ENCODE measurements at regions not wholly inside any gene's neighbourhood (a gene's known extent, or its start where the extent isn't known, plus 50 kb on each side); places are given as distances from the start of the nearest gene placed in this dataset.

DNA sequence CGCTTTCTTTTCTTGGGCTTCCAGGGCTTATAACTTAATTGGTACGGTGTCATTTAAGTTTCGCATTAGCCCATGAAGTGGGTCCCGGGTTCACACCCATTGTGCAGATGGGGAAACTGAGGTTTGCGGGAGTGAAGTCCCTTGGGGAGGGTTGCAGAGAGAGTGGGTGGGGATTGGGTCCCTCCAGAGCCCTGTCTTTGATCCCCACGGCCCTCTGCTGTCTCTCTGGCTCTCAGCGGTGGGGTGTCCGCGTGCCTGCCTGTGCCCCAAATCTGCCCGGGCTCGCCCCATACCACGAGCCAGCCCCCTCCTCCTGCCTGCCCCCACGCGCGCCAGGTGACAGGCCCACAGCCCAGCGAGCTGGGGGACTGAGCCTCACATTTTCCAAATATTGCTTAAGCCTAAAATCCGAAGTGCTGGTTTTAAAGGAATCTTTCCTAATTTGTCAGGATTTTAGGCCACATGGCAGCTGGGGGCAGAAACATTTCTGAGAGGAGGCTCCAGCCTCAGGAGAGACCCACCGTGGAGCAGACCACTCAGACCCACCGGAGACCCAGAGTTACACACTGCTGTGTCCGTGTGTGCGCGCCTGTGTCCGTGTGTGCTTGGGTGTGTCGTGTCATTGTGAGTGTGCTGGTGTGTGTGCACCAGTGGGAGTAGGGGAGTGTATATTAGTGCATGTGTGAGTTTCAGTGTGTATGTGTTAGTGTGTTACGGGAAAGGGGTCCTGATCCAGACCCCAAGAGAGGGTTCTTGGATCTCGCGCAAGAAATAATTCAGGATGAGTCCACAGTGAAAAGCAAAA is 159.5 kb upstream of the IER5L start:
- DNase-seq: no peak

GRCh38 chr9:129336601-129337331 is 158.7 kb upstream of the IER5L start:
- DNase-seq: peak; percentile 39 to 42

DNA sequence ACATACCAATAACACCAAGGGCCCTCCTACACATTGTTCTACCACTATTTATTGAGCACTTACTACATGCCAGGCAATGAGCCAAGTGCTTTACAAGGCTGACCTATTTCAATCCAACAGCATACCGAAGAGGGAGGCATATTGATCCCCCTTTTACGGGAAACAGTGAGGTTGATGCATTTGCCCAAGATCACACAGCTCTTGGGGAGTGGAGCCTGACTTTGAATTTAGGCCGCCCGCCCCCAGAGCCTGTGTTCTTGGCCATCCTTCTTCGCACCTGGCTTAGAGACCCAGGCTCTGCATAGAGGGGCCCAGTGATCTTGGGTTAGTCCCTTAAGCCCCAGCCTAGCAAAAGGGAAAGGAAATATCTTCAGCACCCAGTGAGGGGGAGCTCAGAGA is 158.1 kb upstream of the IER5L start:
- no peak for DNase-seq

- DNase-seq: no peak
Measured at GRCh38 chr9:129335464-129336129, 157.5 kb upstream of the IER5L start.

GRCh38 chr9:129334105-129334935 is 156.3 kb upstream of the IER5L start:
- DNase-seq: peak; percentile 33 to 37

- DNase-seq: no peak
Measured at GRCh38 chr9:129333617-129334104, 155.6 kb upstream of the IER5L start.

DNA sequence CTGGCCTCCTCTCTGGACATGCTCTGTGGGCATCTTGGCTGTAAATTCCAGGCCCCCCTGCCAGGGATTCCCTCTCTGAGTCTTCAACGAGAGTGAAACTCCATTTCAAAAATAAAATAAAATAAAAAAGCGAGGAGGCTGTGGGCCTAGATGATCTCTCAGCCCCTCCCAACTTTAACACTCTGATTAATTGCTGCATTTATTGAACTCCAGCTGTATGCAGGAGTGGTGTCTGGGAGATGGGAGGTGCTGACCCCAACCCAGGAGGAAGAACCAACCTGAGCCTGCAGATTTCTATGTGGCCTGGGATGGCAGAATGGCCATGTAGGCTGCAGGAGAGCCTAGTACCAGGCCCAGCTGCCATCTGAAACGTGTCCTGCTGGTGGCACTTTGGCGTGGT is 154.5 kb upstream of the IER5L start:
- DNase-seq: no peak

DNA sequence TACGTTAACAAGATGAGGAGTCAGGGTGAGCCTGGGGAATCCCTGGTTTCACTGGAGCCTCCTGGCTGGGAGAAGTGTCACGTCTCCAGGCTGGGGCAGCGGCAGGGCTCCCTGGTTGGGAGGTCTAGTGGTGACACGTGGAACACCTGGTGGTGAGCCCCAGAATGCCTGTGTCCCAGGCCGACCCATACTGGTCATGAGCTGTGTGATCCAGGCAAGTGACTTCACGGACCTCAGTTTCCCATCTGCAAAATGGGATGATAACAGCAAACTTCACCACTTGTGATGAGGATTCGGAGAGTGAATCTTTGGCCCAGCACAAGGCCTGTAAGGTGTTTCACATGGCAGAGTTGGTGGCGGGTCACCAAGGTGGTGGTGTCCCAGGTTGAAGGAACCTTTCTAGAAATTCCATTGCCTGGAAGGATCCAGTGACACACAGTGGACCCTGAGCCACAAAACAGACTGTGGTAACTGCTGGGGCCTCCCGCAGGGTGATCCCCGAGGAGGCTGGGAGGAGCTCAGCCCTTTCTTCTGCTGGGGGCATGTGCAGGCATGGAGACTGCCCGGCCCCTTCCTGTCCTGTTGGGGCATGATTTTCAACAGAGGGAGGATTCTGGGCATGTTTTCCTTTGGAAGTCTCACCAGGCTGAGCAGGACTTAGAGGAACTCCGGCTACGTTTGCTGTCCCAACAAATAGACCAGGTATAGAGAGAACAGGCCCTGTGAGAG is 153.9 kb upstream of the IER5L start:
- DNase-seq: no peak

GRCh38 chr9:129331493-129331765 is 153.4 kb upstream of the IER5L start:
- DNase-seq: no peak

- DNase-seq: no peak
Measured at GRCh38 chr9:129330711-129331492, 152.8 kb upstream of the IER5L start.

GRCh38 chr9:129328355-129329042 is 150.4 kb upstream of the IER5L start:
- peak in 1 of 2 donors; percentile 48 for DNase-seq

DNA sequence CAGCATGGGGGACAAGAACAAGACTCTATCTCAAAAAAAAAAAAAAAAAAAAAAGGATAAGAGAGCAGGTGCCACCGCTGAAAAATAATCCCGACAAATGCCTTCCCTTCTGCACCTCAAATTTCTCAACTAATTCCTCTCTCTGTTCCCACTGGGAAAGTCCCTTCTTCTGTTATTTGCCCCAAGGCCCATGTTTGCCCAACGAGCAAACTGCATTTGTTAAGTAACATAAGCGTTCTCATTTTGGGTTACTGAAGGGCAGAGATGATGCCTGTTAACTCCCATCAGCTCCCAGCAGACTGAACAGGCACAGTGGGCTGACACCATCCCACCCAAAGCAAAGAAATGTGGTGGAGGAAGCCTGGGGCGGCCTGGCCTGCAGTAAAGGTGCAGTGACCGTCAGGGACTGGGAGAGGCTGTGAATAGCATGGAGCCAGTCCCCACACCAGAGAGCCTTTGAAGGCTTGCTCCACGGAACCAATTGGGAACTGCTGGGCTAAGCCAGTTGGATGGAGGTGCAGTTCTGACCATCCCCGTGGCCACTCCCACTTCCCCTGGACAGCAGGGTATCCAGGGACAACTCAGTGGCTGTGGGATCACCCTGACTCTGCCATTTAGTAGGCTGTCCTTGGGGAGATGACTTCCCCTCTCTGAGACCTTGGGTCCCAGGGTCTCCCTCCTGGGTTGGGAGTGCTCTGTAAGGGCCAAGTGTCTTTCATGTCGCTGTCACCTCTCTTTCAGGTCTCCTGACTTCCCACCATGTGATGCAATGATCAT is 149.7 kb upstream of the IER5L start:
- DNase-seq: no peak

GRCh38 chr9:129326061-129327005 is 148.3 kb upstream of the IER5L start:
- no peak for DNase-seq

DNA sequence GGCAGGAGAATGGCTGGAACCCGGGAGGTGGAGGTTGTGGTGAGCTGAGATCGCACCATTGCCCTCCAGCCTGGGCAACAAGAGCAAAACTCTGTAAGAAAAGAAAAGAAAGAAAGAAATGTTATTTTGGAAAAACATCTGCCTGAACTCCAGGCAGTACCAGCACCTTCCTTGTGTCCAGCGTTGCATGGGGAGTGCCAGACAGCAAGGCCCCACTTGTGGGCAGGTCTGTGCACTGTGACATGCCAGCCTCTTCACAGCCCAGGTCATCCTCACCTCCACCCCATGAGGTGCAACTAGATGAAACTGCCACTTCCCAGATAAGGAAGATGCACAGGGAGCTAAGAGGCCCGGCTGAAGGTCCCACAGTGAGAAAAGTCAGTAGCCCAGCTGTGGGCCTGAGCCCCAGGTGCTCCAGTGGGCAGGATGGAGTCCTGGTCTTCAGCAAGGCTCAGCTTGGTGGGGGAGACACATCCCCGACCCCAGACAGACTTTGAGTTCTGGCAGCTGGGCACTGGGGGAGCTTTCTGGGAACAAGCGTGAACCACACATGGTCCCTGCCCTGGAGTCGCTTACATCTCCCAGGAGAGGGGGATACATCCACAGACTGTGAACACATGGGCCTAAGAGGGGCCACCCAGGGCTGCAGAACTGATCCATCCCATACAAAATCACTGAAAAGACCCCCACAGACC is 146.9 kb upstream of the IER5L start:
- no peak for DNase-seq

DNA sequence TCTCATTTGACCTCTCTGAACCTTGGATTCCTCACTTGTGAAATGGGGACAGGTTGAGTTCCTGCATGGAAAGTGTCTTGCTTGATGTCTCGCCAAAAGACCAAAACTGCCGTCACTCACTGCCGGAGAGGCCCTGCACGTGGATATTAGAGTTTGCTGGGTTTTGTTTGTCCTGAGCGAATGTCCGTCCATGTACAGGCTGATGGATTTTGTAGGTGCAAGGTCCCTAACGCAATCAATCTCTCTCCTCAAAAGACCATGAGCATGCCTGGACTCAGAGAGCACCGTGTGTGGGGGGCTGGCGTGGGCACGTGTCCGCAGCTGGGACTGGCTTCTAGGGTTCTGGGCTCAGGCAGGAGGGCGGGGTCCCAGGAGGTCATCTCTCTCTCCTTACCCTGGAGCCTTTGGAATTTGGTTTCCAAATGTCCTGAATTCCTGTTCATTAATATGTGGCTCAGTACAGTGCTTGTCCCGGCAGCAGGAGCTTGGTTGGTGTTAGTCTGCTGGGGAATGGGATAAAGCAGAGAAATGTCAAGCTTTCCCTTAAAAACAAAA is 146.0 kb upstream of the IER5L start:
- DNase-seq: no peak

DNA sequence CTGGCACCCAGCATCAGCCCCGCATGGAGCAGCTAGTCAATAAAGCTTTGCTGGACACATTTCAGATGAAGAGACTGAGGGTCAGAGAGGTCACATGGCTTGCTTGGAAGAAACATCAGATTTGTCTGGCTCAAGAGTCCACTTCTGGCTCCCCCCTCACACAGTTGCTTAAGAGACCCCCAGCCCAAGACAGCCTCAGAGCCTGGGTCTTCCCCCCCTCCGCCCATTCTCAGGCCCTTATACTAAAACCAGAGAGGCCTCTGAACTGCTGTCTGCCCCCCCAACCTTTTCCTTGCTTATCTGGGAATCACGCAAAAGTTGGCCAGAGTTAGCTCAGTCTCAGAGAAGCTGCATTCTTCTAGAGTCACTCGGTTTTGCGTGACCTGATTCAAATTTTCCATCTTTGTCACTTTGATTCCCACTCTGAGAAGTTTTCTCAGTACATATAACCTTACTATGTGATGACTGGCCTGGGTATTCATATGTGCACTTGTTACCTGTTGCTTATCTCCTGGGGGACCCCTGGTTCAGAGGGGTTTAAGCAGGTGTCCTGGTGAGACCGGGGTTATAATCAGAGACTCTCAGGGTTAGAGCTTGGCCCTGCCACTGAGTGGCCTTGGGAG is 145.4 kb upstream of the IER5L start:
- no peak for DNase-seq

- no peak for DNase-seq
Measured at GRCh38 chr9:129322641-129323375, 144.7 kb upstream of the IER5L start.

All from stimulated activated CD4-positive, alpha-beta T cell treated with anti-CD3 and anti-CD28 coated beads, Interleukin-2, amount 100 ng/mL, for 24 hours (primary cell).